GM21390 (cell line): ENCODE measurements at regions not wholly inside any gene's neighbourhood (a gene's known extent, or its start where the extent isn't known, plus 50 kb on each side); places are given as distances from the start of the nearest gene placed in this dataset.
"Not testable (repeated sequence)": the region's sequence is repeated elsewhere in the genome, so short reads cannot be mapped to it uniquely, and the experiment has no call there.

Experiments used
- ATAC-seq: cut with Tn5 transposase; IDR thresholded peaks from one replicate; pipeline ENCODE4 v1.9.1; 2021; ENCODE audit not compliant: unreplicated experiment

DNA sequence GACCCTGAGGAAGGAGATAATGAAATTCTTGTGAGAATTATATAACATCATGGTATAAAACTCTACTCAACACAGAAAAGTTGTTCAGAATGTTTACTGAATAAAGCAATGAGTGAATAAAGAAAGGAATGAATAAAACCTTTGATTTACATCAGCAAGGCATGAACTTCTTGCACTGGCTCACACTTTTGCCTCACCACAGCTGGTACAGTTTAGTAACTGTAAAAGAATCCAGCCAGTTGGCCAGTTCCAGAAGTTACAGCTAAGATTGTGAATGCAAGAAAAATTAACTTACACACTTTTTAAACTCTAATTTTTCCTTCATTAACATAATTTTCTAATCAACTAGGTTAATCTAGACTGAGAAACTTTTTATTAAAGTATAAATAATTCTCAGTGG is 490.9 kb downstream of the NFIB start:
- ATAC-seq = no peak

GRCh38 chr9:13817754-13818278 is 496.1 kb downstream of the NFIB start:
- ATAC-seq = no peak

- no peak for ATAC-seq
These were observed 497.1 kb downstream of the NFIB start for GRCh38 chr9:13816837-13817236.

DNA sequence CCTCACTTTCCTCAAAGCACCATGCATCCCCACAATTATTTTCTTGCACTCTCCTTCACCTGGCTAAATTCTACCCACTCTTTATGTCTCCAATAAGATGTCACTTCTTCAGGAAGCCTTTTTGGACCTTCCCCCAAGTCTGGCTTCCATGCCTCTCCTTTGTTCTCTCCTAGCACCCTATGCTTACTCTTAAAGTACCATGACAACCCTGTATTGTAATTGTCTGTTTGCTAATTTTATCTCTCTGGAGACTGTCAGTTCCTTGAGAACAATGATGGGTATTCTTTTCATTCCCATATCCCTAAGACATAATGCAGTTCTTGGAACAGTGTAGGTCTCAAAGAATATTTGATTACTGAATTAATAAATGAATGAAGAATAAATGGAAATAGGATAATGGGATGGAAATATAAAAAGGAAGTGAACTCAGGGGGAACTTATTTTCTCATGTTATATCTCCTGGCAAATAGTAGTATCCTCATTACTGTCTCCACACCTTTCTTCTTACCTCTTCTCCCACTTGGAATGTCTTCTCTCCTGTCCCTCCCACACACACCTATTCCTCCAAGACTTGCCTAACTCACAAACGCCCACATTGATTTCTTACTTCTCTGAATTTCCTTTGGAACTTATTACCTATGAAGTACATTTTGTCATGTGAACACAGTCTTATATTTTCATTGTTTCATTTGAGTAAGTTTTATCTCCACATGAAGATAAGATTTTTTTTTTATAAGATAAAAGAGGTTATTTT is 499.1 kb downstream of the NFIB start:
- no peak for ATAC-seq

GRCh38 chr9:13811876-13812275 is 502.1 kb downstream of the NFIB start:
- no peak for ATAC-seq

GRCh38 chr9:13810510-13810909 is 503.4 kb downstream of the NFIB start:
- ATAC-seq = no peak

GRCh38 chr9:13809401-13809800 is 504.5 kb downstream of the NFIB start:
- ATAC-seq = no peak

DNA sequence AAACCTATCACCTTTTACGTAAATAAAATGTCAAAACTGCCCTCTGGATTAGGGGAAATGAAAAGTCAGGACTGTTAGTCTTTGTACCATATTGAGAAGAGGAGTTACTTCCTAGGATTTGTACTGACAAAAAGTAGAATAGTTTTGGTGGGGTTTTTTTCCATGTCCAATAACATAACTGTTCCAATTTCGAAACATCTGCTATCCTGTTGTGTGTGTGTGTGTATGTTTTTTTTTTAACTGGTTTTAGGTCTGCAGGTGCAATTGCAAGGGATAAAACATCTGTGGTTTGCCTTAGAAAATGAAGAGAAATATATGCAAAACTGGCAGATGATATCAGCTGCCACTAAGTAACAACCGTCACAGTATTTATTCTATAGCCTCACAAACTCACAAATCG is 506.8 kb downstream of the NFIB start:
- no peak for ATAC-seq

- no peak for ATAC-seq
These were observed 507.2 kb downstream of the NFIB start for GRCh38 chr9:13806714-13807113.

DNA sequence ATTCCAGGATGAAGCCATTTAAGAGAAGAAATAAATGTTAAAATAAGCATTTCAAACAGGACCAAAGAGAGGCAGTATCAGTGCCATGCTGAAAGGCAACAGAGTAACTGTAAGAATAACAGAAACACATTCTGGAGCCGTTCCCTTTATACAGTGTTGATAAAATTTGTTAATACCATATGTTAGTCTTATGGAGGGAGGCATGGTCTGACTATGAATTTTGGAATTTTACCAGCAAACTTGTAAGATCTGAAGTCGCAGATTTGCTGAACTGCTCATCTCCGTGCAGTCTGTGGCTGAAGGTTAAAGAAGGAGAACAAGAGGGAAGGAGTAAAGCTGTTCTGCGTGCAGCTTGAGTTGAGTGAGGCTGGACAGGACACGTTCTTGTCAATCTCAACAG is 508.4 kb downstream of the NFIB start:
- no peak for ATAC-seq

- ATAC-seq = no peak
These were observed 509.4 kb downstream of the NFIB start for GRCh38 chr9:13804532-13804931.

DNA sequence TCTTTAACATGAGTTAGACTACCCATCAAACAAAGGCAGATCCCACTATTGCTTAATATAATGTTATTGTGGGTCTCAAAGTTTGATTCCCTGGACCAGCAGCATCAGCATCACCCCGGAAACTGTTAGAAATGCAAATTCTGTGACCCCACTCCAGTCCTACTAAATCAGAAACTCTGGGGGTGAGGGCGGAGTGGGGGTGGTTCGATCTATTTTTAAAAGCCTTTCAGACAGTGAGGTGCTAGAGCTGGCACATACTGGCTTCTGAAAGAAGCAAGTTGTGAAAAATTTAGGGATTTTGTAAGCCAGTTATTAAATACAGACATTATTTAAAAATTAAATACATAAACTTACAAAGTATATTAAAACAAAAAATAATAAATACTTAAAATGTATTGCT is 513.2 kb downstream of the NFIB start:
- no peak for ATAC-seq

DNA sequence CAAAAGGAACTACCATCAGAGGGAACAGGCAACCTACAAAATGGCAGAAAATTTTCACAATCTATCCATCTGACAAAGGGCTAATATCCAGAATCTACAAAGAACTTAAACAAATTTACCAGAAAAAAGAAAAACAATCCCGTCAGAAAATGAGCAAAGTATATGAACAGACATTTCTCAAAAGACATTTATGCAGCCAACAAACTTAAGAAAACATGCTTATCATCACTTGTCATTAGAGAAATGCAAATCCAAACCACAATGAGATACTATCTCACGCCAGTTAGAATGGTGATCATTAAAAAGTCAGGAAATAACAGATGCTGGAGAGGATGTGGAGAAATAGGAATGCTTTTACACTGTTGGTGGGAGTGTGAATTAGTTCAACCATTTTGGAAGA is 516.2 kb downstream of the NFIB start:
- not testable (repeated sequence) for ATAC-seq

- no peak for ATAC-seq
These were observed 512.3 kb upstream of the MPDZ start for GRCh38 chr9:13791816-13792215.

DNA sequence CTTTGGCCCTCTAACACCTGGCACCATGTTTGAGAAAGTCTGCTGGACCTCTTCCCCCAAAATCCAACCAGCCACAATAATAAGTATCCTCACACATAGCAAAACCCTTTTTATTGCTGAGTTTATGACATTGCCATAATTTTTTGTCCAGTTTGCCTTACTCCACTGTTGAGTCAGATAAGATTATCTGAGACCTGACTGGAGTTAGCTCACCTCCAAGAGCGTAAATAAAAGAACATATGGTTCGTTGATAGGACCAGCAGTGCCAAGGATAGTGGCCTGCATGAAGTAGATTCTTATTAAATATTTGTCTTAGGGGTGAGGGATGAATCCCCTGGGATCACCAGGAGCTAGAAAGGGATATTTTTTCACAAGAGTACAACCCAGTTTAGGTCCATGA is 510.6 kb upstream of the MPDZ start:
- no peak for ATAC-seq

GRCh38 chr9:13787234-13787833 is 507.8 kb upstream of the MPDZ start:
- ATAC-seq = no peak

DNA sequence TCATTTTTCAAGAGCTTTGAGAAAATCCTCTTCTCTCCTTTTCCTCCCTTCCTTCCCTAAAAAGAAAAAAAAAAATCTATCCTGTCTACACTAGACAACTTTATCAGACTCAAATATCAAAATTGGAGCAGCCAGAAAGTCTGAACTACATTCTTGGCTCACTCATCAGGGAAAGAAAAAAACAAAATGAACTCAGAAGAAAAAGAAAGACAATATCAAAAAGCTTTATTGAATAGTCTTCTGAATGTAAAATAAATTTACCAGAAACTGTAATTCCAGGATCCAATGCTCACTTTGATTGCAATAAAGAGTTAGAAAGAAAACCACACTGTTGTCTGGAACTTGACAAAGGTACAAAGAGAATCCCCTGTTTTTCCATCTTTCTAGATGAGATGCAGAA is 507.2 kb upstream of the MPDZ start:
- no peak for ATAC-seq

GRCh38 chr9:13786131-13786530 is 506.6 kb upstream of the MPDZ start:
- no peak for ATAC-seq

GRCh38 chr9:13779106-13779505 is 499.6 kb upstream of the MPDZ start:
- no peak for ATAC-seq

DNA sequence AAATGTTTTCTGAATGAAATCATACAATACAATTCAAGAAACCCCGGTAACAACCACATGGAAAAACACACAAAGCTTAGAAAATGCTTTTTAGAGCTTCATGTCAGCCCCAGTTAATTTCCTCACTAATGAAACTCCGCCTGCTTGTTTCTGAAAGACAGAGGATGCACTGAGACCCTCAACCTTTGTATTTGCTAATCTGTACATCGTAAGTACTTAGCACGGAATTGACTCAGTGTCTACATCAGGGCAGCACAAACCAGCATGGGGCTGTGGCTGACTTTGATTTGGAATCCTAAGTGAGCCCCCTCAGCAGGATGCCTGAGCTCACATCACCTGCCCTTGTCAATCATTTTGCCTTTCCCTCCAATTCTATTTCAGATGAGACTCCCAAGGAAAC is 499.1 kb upstream of the MPDZ start:
- ATAC-seq = no peak

DNA sequence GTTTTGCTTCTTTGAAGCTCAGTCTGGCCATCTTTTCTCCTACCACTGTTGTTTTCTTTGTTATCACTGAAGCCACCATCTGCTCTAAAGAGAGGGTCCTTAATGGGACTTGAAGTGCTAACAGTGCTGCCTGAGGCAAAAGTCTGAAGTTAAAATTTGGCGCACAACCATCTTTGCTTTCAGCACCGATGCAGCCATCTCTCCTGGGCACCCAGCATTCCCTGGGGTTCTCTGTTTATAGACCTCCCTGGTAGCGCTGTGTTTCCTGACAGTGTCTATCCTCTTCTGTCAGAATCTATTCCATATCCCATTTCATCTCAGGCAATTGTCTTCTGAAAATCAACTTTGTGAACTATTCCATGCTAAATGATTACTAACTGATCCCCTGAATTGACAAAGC is 491.5 kb upstream of the MPDZ start:
- no peak for ATAC-seq

GRCh38 chr9:13769641-13770040 is 490.1 kb upstream of the MPDZ start:
- no peak for ATAC-seq

GRCh38 chr9:13769006-13769405 is 489.5 kb upstream of the MPDZ start:
- ATAC-seq = no peak
